ENCODE measurements at regions not wholly inside any gene's neighbourhood (a gene's known extent, or its start where the extent isn't known, plus 50 kb on each side); places are given as distances from the start of the nearest gene placed in this dataset.

DNA sequence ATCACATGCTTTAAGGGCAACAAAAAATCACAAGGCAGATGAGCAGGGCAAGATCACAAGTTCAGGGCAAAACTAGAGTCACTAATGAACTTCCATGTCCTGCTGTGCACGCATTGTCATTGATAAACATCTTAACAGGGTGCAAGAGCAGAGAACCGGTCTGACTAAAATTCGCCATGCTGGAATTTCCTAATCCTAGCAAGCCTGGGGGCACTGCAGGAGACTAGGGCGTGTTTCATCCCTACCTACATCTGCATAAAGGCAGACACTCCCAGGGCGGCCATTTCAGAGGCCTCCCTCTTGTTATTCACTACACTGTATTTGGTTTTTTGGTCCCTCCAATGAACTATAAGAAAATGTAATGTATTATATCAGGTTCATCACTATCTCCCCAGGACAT is 203.6 kb downstream of the ARHGEF9 start:
- TF ChIP-seq POLR2A (IDR thresholded peaks at IDR 0.05) = no peak
- TF ChIP-seq, protein P1, sequence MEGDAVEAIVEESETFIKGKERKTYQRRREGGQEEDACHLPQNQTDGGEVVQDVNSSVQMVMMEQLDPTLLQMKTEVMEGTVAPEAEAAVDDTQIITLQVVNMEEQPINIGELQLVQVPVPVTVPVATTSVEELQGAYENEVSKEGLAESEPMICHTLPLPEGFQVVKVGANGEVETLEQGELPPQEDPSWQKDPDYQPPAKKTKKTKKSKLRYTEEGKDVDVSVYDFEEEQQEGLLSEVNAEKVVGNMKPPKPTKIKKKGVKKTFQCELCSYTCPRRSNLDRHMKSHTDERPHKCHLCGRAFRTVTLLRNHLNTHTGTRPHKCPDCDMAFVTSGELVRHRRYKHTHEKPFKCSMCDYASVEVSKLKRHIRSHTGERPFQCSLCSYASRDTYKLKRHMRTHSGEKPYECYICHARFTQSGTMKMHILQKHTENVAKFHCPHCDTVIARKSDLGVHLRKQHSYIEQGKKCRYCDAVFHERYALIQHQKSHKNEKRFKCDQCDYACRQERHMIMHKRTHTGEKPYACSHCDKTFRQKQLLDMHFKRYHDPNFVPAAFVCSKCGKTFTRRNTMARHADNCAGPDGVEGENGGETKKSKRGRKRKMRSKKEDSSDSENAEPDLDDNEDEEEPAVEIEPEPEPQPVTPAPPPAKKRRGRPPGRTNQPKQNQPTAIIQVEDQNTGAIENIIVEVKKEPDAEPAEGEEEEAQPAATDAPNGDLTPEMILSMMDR (IDR thresholded peaks at IDR 0.05) = no peak

All from thyroid gland (tissue), 4 donors.